HG02798 (cell line): ENCODE measurements at regions not wholly inside any gene's neighbourhood (a gene's known extent, or its start where the extent isn't known, plus 50 kb on each side); places are given as distances from the start of the nearest gene placed in this dataset.
"Not testable (repeated sequence)": the region's sequence is repeated elsewhere in the genome, so short reads cannot be mapped to it uniquely, and the experiment has no call there.

ENCODE experiments used
- ATAC-seq: cut with Tn5 transposase; IDR thresholded peaks from one replicate; pipeline ENCODE4 v1.9.1; 2021; ENCODE audit warnings: mild to moderate bottlenecking; ENCODE audit not compliant: unreplicated experiment, poor library complexity

DNA sequence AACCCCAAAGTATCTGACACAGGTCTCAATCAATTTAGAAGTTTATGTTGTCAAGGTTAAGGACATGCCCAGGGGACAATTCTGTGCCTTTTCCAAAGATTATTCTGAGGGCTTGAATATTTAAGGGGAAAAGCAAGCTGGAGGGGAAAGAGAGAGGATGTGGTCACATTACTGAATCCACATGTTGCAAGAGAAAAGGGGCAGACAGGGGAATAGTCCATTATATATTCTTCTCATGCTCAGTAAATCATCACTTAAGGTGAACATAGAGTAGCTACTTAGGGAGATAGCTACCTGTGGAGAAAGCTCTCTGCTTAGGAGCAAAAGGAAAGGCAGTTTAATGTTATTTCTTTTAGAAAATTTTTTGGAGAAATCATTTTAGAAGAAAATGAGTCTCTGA lies 751.6 kb downstream of the SI start:
- no peak for ATAC-seq

DNA sequence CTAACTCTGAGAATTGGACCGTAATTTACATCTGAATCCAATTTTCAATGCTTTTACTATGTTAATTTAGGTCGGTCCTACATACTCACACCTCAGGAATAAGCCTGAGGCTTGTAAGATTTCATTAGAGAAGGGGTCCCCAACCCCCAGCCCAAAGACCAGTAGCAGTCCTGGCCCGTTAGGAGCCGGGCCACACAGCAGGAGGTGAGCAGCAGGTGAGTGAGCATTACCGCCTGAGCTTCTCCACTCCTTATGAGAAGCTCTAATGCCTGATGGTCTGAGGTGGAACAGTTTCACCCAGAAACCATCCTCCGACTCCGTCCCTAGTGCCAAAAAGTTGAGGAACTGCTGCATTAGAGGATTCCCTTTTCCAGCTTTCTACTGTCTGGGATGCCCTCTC lies 757.3 kb downstream of the SI start:
- no peak for ATAC-seq

DNA sequence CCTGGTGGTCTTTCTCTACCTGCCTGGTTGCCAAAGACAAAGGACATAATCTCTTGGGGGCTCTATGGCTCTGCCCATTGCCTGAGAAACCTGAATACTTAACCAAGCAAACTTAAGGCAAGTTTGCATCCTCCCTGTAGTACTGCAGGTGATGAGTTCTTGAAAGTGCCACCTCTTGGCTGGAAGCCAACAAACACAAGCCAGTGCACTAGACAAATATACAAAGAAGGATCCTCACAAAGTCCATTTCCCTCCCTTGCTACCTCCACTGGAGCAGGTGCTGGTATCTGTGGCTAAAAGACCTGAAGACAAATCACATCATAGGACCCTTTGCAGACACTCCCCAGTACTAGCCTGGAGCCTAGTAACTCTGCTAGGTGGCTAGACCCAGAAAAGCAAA lies 772.3 kb downstream of the SI start:
- ATAC-seq: no peak

DNA sequence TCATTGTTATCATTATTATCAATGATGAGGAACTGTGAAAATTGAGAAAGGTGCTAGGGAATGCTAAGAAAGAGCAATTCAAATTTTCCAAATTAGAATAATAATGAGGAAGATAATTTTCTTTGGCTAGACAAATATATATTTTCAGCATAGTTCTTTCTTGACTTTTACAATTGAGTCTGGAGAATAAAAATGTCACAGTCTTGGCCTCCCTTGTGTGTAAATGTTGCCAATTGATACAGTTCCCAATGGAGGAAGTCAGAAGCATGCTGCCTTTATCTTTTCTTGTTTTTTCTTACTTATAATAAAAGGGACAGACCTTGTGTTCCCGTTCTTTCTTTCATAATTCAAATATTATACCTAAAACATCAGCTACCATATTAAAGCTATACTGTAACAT lies 774.4 kb downstream of the SI start:
- ATAC-seq: no peak

DNA sequence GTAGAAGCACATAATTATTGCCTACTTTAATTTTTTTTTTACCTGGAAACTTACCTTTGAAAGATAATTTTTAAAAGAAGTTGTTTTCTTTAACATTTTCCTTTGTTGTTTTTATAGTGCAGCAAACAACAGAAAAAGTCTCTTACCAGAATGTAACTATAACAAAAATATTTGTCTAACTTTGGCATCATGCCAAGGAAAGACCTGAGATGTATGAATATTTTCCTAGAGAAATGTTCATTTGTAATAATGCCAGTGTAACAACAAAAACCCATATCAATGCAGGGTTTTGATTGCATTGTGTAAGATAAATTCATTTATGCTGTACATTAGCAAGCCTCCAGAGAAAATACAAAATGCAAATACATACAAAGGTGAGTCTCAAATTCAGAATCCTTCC lies 775.7 kb downstream of the SI start:
- no peak for ATAC-seq

DNA sequence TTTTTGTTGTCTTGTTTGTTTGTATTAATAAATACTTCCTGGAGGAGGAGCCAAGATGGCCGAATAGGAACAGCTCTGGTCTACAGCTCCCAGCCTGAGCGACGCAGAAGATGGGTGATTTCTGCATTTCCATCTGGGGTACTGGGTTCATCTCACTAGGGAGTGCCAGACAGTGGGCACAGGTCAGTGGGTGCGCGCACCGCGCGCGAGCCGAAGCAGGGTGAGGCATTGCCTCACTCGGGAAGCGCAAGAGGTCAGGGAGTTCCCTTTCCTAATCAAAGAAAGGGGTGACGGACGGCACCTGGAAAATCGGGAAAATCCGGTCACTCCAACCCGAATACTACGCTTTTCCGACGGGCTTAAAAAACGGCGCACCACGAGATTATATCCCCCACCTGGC lies 786.8 kb downstream of the SI start:
- not testable (repeated sequence) for ATAC-seq

DNA sequence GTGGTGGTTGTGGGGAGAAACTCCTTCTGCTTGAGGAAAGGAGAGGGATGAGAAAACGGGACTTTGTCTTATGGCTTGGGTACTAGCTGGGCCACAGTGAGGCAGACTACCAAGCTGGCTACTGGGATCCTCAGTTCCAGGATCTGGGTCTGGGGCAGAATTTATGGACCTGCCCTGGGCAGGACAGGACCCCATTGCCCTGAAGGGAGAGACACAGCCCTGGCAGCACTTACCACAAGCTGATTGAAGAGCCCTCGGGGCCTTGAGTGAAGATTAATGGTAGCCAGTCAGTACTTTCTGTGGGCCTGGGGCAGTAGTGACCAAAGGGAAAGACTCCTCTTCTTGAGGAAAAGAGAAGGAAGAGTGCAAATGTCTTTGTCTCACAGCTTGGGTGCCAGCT lies 799.7 kb downstream of the SI start:
- ATAC-seq: no peak

DNA sequence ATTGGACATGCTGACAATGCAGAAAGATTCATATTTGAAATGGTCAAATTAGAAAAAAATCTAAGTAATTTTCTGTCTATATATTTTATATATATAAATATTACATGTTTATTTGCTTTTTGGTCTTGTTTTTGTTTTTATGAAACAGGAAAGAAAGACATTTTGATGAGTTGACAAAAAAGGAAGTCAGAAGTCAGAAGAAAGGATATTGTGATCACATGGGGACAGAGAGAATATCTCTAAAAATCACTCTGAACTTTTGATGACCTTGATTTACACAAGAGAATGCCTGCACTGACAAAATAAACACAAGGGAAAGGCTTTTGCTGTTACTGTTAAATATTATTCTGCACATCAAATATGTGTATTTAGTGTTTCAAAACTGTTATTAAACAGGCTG lies 811.2 kb downstream of the SI start:
- ATAC-seq: no peak

DNA sequence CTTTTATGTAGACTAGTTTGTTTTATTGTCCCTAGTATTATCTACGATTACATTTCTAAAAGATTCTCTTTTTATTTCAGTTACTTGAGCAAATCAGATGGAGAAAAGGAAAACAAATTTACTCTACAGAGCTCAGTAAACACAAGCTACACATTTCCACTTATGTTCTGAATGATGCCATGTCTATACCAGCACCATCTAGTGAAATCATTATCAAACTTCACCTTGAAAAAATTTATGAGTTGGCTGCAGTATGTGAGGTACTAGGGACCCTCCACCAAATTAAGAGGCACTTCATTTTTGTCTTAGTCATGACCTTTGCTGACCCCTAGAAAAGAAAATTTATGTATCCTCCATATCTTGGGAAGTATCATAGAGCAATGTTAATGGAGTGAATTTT lies 827.4 kb downstream of the SI start:
- no peak for ATAC-seq

DNA sequence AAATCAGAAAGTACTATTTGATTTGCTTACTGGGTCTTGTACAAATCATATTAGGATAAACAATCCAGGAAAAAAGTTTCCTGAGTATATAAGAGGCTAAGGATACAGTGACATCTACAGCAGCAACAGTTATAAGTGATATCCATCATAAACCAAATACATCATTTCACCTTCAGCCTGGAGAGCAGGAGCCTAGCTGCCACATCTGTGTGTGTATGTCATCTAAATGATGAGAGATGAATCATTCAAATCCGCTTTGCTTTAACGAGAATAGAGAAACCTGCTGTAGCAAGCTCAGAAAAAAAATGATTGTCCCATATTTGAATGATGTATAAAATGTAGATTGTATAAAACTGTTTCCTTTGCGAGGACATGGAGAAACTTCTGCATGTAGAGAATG lies 841.4 kb downstream of the SI start:
- ATAC-seq: no peak

DNA sequence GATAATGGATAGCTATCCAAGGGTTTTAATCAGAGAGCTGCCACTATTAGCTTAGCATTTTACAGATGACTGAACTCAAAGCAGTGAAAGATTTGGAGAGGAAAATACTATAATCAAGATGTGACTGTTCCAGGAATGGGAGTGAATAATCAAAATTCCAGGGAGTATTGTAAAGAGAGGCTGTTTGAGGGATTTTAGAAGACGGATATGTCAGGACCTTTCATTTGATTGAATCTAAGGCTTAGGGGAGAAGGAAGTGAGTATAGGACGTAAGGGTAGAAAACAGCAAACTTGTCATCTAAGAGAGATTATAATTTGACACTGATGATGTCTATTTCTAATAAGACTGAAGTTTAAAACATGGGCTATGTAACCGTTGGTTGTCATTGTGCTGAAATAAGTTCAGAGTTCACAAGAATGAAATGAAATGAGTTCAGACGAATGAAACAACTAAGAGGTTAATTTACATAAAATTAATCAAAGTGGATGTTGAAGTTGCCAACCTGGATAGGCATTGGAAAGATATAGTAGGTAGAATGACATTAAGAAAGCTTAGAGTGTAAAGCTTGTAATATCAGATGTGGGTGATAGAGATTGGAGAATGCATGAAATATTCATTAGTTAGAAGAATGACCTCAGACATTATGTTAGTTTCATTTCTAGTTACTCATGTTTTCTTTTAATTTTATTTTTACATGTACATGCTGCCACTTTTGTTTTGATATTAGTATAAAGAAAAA lies 842.8 kb downstream of the SI start:
- no peak for ATAC-seq

DNA sequence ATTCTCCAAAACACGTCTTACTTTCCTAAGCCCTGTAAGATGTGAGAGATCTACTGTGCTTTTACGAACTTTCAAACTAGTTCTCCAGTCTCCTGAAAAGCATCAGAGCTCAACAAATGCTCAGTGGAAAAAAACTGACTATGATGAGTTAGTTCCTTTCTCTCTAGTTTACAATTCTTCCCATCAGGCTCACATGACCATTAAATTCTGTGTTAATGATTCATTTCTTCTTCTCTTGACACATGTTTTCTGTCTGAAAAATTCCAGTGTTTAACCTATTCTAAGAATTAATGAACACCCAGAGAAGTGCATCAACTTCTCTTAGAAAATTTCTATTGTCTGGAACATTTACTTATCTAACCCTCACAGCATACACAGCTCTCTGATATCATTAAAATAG lies 844.3 kb downstream of the SI start:
- no peak for ATAC-seq

DNA sequence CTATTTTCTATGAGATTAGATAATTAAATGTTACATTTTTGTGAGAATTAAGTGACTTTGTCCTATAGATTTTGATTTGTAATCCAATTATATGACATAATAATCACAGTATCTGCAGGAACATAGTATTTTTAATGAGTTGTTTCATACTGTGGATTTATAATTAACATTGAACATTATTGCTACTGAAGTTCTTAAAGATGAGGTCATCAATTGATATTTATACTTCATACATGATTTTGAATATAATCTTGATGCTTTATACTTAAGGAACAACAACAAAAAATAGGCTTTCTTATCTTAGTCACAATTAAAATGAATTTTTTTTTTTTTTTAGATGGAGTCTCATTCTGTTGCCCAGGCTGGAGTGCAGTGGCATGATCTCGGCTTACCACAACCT lies 846.6 kb downstream of the SI start:
- ATAC-seq: no peak

DNA sequence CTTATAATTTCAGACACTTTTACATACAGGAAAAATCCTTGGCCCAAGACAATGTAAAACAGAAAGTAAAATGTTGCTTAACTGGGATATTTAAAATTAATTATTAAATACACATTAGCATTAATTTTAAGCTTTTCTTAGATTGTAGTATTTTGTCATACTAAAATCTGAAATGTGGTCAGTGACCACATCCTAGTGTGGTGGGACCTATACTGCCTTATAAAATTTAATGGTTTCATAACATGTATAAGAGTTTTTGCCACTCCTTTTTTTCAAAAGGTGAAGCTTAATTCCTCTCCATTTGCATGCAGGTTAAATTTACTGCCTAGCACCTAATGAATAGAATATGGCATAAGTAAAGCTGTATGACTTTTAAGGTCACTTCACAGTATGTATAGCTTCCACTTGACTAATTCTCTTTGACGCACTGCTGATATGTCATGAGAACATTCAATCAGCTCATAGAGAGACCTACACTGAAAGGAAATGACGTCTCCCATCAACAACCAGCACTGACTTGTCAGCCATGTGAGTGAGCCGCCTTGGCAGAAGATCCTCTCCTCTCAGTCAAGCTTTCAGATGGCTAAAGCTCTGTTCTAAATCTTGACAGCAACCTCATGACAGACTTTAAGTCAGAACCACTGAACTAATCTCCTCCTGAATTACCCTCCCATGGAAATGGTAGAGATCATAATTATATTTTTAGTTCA lies 847.8 kb downstream of the SI start:
- no peak for ATAC-seq

DNA sequence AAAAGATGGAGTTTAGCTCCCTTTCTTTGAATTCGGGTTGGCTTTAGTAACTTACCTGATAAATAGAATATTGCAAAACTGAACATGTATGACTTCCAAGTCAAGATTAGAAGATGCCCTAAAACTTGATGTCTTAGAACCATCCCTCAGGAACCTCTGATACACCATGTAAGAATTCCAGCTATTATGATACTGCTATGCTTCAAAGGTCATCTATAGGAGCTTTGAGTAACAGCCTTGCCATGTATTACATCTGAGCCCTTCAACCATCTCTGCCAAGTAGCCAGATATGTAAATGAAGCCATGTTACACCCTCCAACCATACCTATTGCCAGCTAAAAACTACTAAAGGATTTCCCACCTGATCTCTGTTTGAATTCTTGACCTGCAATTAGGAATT lies 854.2 kb downstream of the SI start:
- no peak for ATAC-seq

DNA sequence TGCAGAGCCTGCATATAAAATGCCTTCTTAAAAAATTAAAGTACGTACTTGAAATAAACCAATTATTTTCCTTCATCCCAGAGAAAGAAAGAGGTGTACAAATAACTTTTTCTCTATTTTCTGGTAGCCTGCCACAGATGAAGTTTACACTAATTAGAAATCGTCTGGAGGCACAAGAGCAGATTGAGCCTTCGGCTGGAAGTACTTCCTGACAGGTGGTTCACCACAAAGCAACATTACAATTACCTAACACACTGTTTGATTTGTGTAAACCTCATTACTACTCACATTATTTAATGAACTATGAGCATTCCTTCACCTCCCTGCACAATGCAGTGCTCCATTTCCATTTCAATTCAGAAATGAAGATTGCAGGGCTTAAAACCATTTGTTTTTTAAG lies 856.1 kb downstream of the SI start:
- no peak for ATAC-seq

DNA sequence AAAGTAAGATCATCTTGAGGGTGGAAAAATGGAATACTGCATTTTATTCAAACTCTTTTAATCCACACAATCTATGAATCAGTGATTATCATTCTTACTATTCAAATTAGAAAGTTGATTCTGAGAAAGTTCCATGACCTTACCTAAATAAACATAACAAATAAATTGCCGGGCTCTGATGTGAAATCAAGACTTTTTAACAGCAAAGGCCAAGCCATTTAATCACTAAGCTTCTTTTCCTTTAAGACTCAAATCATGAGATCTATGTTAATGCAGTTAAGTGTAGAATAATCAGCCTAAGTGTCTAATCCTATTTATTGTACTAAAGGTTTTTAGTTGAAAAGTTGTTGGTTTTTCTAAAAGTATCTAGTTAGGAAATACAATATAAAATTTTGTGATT lies 857.0 kb downstream of the SI start:
- ATAC-seq: no peak

DNA sequence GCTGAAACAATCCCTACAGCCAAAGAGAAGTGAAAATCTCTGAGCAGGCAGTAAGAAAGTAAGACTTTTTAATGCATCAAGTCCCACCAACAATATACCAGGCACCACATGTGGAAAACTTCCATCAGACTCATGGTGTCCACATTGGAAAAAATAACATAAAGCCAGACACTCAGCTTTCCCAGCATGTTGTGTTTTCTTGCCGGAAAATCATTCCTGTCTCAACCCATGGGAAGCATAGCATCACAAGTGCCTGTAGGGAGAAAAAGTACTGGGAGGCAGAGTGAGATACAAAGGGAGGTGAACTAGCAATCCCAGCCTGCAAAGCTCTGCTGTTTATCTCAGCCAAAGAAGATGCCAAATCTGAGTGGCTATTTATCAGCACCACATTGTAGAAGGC lies 868.9 kb downstream of the SI start:
- no peak for ATAC-seq

DNA sequence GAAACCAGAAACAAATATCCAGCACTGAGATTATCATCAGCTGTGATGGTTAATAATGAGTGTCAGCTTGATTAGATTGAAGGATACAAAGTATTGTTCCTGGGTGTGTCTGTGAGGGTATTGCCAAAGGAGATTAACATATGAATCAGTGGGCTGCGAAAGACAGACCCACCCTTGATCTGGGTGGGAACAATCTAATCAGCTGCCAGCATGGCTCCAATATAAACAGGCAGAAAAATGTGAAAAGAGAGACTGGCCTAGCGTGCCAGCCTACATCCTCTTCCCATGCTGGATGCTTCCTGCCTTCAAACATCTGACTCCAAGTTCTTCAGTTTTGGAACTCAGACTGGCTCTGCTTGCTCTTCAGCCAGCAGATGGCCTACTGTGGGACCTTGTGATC lies 869.5 kb downstream of the SI start:
- ATAC-seq: no peak

DNA sequence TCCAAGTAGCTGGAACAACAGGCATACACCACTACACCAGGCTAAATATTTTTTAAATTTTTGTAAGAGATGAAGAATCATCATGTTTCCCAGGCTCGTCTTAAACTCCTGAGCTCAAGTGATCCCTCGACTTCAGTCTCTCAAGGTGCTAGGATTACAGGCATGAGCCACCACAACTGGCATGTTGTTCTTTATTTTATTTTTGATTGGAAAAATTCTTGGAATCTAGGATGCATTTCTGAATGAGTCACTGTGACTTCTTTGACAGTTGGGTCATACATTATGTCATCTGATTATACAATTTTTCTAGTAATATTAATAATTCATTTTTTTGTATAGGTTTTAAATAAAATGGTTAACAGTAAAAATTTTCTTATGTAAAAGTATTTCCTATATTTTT lies 870.2 kb downstream of the SI start:
- ATAC-seq: no peak

DNA sequence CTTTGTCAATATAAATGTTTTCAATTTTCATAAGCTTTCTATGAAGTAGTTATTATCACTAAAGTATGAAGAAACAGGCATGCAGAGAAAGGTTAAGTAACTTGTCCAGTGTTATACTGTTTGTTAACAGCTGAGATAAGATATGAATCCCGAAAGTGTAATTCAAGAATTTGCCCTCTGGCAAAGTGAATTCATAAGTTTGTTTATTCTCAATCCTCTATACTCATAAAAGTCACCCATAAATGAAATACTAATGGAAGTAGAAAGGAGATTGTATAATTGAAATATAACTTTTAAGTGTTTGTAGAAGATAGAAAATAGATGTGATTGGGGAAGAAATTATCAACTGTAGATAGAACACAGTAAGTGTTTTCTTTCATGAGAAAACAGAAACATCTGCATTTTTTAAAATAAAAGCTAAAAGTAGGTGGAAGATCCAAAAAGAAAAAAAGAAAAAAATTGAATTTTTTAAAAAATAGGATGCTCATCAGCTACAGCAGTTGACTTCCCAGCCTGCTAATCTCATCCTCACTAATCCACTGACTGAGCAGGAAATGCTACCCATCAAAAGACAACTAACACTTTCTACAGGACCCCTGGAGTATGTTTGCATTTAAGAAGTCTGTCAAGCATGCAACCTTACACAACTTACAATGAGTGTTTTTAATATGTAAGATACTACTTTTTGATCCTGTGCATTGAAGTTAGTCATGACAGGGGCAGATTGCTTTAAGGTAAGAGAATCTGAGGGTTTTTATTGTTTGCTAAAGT lies 878.1 kb downstream of the SI start:
- ATAC-seq: no peak

DNA sequence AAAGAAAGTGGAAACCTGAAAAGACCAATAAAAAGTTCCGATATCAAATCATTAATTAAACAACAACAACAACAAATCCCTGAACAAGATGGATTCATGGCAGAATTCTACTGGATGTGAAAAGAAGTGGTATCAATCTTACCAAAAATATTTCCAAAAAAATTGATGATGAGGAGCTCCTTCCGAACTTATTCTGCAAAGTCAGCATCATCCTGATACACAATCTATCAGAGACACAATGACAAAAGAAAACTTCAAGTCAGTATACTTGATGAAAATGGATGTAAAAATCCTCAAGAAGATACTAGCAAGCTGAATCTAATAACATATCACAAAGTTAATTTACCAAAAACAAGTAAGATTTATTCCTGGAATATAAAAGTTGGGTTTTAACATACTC lies 881.8 kb downstream of the SI start:
- no peak for ATAC-seq
